ENCODE measurements at regions not wholly inside any gene's neighbourhood (a gene's known extent, or its start where the extent isn't known, plus 50 kb on each side); places are given as distances from the start of the nearest gene placed in this dataset.

DNA sequence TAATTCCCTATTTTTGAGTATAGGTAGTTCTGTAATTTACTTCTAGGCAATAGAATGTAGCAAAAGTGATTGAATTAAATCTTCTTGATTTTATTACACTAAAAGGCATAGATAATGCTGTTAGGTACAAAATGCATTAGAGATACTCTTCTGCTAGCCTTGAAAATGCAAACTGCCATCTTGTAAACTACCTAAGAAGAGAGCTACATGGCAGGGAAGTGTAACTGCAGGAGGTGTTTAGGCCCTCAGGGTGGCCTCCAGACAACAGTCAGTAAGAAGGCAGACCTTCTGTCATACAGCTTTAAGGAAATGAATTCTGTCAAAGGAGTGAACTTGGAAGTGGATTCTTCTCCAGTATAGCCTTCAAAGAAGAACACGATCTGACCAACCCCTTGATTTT is 1396.8 kb upstream of the SLC39A10 start:
- intact Hi-C loops (cut with DNase I): no loop called here
- DNase-seq (ENCODE audit: low spot score): no peak
- ATAC-seq: no peak

DNA sequence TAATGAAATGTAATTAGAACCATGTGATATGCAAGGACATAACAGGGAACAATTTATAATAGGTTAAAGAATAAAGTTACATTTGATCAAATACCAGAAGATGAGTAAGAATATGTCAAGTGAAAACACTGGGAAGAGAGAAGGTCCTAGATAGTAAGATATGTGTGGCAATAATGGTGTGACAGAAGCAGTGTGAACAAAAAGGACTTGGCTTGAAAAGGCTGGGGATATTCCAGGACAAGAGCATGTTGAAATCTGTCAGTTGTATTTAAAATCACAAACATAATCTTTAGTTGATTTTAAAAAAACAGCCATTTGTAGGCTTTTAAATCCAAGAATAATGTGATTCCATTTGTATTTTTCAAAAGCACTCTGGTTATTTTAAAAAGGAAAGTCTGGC is 1399.9 kb upstream of the SLC39A10 start:
- ATAC-seq (no peak), DNase-seq (ENCODE audit: low spot score) (no peak)
- intact Hi-C loops (cut with DNase I): no loop called here

DNA sequence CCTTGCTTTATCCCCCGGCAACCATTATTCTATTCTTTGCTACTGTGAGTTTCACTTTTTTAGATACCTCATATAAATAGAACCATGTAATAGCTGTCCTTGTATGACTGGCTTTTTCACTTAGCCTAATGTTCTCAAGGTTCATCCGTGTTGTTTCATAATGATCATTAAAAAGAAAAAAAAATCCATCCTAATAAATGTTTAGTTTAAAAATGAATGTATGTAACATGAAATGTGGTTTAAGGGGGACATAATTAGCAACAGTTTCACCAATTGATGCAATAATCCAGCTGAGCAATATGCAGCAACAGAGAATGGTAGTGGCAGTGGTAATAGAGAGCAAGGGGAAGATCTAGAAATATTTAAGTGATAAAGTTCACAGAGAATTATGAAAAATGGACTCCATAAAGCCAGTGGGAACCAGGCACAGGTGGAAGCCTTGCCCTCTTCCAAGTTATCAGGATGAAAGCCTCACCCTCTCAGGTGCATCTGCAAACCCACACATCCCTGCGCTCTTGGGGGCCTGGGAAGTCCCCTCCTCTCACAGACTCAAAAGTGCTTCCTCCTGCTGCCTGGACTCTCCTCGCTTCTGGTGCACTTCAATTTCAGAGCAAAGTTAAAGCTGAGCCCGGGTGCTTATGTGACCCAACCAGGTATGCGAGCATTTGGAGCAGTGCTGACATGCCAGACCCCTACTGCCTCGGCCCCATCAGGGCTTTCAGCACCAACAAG is 1403.3 kb upstream of the SLC39A10 start:
- ATAC-seq (no peak), DNase-seq (ENCODE audit: low spot score) (no peak)
- intact Hi-C loops (cut with DNase I): no loop called here

DNA sequence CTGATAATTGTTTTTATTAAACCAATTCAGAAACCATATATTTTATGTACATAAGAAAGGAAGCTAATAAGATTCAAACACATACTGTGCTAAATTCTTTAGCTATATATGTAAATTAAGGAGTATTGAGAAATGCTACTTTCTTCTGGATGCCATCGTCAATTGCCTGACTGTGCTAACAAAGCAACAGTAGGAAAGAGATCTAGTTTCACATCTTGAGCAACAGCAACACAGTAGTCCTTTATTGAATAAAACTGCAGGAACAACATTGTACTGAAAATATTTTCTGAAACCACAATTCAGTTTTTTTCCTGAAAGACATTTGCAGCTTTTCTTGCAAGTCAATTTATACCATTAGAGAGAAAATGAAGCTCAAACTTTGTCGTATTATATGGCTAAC is 1404.9 kb upstream of the SLC39A10 start:
- intact Hi-C loops (cut with DNase I): no loop called here
- no peak for ATAC-seq

DNA sequence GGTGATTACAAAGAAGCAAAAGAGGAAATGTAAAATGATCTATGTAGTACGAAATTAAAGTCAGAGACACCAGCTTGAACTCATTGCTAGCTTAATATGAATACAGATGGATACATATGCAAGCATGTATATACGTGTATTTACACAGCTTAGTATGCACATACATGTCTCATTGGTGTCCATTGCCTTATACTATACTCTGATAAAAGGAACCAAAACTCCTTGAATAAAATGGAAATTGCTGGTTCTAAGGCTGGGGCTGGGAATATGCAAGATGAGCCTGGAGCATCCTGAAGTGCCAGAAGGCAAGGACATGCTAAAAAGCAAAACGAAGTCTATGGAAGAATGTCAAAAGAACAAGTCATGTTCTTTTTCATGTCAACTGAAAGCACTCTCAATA is 1424.4 kb upstream of the SLC39A10 start:
- DNase-seq (ENCODE audit: low spot score): no peak
- intact Hi-C loops (cut with DNase I): no loop called here
- ATAC-seq: no peak

More for the DNA sequence above, 1404.9 kb upstream of the SLC39A10 start:
- DNase-seq (ENCODE audit: low spot score): no peak

DNA sequence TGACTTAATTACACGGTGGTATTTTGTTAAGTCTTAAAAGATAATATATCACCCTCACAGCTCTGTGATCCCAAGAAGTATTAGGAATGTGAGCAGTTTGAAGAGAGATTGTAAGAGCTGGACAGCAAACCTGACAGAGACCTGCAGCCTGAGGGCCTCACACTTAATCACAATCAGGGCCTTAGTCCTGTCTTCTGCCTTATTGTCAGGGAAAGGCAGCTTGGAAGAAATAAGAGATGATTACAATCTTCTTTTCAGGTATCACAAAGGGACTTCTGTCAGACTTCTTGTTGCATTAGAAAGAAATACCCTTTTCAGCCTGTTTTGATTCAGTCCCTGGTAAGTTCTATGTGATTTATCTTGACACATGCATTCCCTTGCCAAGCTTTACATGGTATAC is 1433.8 kb upstream of the SLC39A10 start:
- no peak for ATAC-seq
- no peak for DNase-seq (ENCODE audit: low spot score)
- intact Hi-C loops (cut with DNase I): no loop called here

- intact Hi-C loops (cut with DNase I): no loop called here
- no peak for DNase-seq (ENCODE audit: low spot score)
- no peak for ATAC-seq
Measured at GRCh38 chr2:194214192-194214591, 1442.8 kb upstream of the SLC39A10 start.

GRCh38 chr2:194205568-194206227 is 1451.3 kb upstream of the SLC39A10 start:
- ATAC-seq (no peak), DNase-seq (ENCODE audit: low spot score) (no peak)
- intact Hi-C loops (cut with DNase I): no loop called here

- intact Hi-C loops (cut with DNase I): no loop called here
- DNase-seq (ENCODE audit: low spot score): no peak
- no peak for ATAC-seq
Measured at GRCh38 chr2:194203898-194204297, 1453.1 kb upstream of the SLC39A10 start.

DNA sequence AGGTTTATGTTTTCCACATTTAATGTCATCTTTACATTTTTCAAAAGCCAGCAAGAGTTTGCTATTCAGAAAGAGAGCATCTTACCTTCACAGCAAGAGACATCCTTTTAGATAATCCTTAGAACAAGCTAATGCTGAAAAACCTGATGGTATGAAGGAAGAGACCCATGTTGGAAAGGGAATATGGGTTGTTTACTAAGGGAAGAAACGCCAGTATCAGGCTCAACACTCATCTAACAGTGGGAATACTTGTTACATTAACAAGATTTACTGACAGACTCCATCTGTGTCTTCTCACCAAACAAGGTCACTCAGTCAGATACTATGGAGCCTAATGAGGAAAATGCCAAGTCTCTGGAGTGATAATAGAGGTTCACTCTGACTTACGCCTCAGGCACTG is 1474.1 kb upstream of the SLC39A10 start:
- intact Hi-C loops (cut with DNase I): no loop called here
- no peak for DNase-seq (ENCODE audit: low spot score)
- no peak for ATAC-seq

- no peak for DNase-seq (ENCODE audit: low spot score)
- no peak for ATAC-seq
- intact Hi-C loops (cut with DNase I): no loop called here
Measured at GRCh38 chr2:194176134-194176533, 1480.9 kb upstream of the SLC39A10 start.

- ATAC-seq: no peak
- intact Hi-C loops (cut with DNase I): no loop called here
Measured at GRCh38 chr2:194166818-194167217, 1490.2 kb upstream of the SLC39A10 start.

GRCh38 chr2:194155431-194155830 is 1501.6 kb upstream of the SLC39A10 start:
- ATAC-seq (no peak), DNase-seq (ENCODE audit: low spot score) (no peak)
- intact Hi-C loops (cut with DNase I): no loop called here

More at GRCh38 chr2:194166818-194167217, 1490.2 kb upstream of the SLC39A10 start:
- DNase-seq (ENCODE audit: low spot score): no peak

DNA sequence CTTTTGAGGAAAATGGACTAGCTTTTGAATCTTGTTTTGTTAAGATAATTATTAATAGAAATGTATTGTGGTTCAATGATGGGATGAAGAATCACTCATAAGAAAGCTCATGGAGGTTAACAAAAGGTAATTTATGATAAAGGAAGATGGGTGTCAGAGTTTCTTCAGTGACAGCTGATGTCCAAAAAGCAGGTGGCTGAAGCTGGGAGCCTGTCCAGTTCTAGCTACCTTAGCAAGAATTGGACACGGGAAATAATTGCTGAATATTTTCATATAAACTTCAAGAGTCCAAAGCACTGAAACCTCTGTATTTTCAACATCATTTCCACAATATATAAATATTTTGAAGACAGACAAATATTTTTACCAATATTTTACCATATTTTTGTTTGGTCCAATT is 1505.8 kb upstream of the SLC39A10 start:
- intact Hi-C loops (cut with DNase I): no loop called here
- no peak for ATAC-seq
- no peak for DNase-seq (ENCODE audit: low spot score)

- intact Hi-C loops (cut with DNase I): no loop called here
- ATAC-seq (no peak), DNase-seq (ENCODE audit: low spot score) (no peak)
Measured at GRCh38 chr2:194135463-194135862, 1521.6 kb upstream of the SLC39A10 start.

GRCh38 chr2:194128810-194129209 is 1528.2 kb upstream of the SLC39A10 start:
- DNase-seq (ENCODE audit: low spot score) (no peak), ATAC-seq (no peak)
- intact Hi-C loops (cut with DNase I): no loop called here

DNA sequence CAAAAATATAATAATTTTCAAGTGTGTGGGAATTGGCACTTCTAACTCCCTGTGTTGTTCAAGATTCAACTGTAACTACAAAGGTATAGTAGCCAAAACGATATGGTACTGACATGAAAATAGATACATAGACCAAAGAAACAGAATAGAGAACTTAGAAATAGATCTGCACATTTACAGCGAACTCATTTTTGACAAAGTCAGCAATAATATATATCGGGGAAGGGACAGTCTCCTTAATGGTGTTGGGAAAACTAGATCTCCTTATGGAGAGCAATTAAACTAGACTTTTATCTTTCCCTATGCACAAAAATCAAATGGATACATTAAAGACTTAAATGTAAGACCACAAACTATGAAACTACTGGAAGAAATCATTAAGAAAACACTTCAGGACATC is 1530.6 kb upstream of the SLC39A10 start:
- intact Hi-C loops (cut with DNase I): no loop called here
- no peak for ATAC-seq
- no peak for DNase-seq (ENCODE audit: low spot score)

DNA sequence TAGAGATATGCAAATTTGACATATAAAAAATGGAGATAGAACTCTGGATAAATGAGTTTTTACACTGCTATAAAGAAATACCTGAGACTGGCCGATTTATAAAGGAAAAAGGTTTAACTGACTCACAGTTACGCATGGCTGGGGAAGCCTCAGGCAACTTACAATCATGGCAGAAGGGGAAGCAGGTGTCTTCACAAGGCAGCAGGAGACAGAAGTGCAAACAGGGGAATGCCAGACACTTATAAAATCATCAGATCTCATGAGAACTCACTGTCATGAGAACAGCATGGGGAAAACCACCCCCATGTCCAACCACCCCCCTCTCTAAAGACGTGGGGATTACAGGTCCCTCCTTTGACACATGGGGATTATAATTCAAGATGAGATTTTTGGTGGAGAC is 1540.2 kb upstream of the SLC39A10 start:
- no peak for ATAC-seq
- DNase-seq (ENCODE audit: low spot score): no peak
- intact Hi-C loops (cut with DNase I): no loop called here

DNA sequence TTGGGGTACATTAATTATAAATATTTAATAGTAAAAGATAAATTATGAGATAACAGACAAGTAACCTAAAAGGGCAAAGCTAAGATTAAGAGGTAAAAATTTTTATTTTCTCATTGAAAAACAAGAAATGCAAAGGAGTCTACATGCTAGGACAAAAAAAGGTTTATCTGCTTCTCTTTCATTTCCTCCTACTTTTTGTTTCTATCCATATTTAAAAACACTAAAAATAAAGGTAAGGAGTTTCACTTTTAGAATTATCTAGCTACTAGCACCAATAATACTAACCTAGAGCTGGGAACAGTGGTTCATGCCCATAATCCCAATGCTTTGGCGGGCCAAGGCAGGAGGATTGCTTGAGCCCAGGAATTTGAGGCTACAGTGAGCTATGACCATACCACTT is 1551.7 kb upstream of the SLC39A10 start:
- intact Hi-C loops (cut with DNase I): no loop called here
- DNase-seq (ENCODE audit: low spot score): no peak
- ATAC-seq: no peak

DNA sequence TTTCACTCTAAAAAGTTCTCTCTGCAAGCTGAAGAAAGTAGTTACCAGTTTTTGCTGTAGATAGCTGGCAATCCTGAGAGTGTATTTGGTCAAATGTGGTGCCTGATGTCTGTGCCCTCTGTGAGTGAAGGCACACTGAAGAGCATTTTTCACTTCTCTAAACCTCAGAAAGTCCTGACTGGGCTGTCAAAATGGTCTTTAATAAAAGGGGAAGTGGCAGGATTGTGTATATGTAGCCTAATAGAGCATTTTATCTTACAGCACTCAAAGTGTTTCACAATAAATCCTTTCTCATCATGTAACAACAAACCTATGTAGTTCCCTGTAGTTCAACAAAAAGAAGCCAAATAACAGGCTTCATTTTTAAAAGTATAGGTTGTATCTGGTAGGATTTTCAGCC is 1552.3 kb upstream of the SLC39A10 start:
- DNase-seq (ENCODE audit: low spot score): no peak
- intact Hi-C loops (cut with DNase I): no loop called here
- peak; percentile 59 for ATAC-seq
